Ishikawa (cell line): ENCODE measurements at regions not wholly inside any gene's neighbourhood (a gene's known extent, or its start where the extent isn't known, plus 50 kb on each side); places are given as distances from the start of the nearest gene placed in this dataset.
A peak's percentile ranks its signal among the peaks of the same experiment; 100 is the strongest.

Source experiments
- CEBPB ChIP-seq: IDR thresholded peaks from 2 replicates; pipeline ENCODE4 v1.6.1; 2012
- CREB1 ChIP-seq: IDR thresholded peaks from 2 replicates; pipeline ENCODE4 v1.6.1; 2012; ENCODE audit warnings: low read depth
- EGR1 ChIP-seq: IDR thresholded peaks from 2 replicates; pipeline ENCODE4 v1.6.1; 2012
- EP300 ChIP-seq: IDR thresholded peaks from 2 replicates; pipeline ENCODE4 v1.6.1; 2012; ENCODE audit warnings: borderline replicate concordance
- FOXM1 ChIP-seq: IDR thresholded peaks from 2 replicates; pipeline ENCODE4 v1.6.1; 2012; ENCODE audit warnings: low read depth, borderline replicate concordance
- MAX ChIP-seq: IDR thresholded peaks from 2 replicates; pipeline ENCODE4 v1.6.1; 2012
- NFIC ChIP-seq: IDR thresholded peaks from 2 replicates; pipeline ENCODE4 v1.6.1; 2012
- RAD21 ChIP-seq: IDR thresholded peaks from 2 replicates; pipeline ENCODE4 v1.6.1; 2012; ENCODE audit warnings: low read depth
- REST ChIP-seq: IDR thresholded peaks from 2 replicates; pipeline ENCODE4 v1.6.1; 2012; ENCODE audit warnings: low read depth, mild to moderate bottlenecking
- TAF1 ChIP-seq: IDR thresholded peaks from 2 replicates; pipeline ENCODE4 v1.6.1; 2012; ENCODE audit warnings: low read depth, mild to moderate bottlenecking
- TCF12 ChIP-seq: IDR thresholded peaks from 2 replicates; pipeline ENCODE4 v1.6.1; 2012; ENCODE audit warnings: low read depth
- TEAD4 ChIP-seq: IDR thresholded peaks from 2 replicates; pipeline ENCODE4 v1.6.1; 2012
- USF1 ChIP-seq: IDR thresholded peaks from 2 replicates; pipeline ENCODE4 v1.6.1; 2012
- YY1 ChIP-seq: IDR thresholded peaks from 2 replicates; pipeline ENCODE4 v1.6.1; 2012; ENCODE audit warnings: low read depth
- ZBTB7A ChIP-seq: IDR thresholded peaks from 2 replicates; pipeline ENCODE4 v1.6.1; 2012; ENCODE audit warnings: low read depth

GRCh38 chr16:35724551-35724950 is 2265.1 kb downstream of the TP53TG3F start:
- TF ChIP-seq CEBPB (no peak), YY1 (no peak), TCF12 (no peak), EP300 (no peak), ZBTB7A (no peak), REST (no peak), FOXM1 (no peak), USF1 (no peak), RAD21 (no peak), TEAD4 (no peak), EGR1 (no peak), CREB1 (no peak), TAF1 (no peak), NFIC (no peak)

- peak; percentile 63; the same call in 1 of the 2 replicates for TF ChIP-seq TCF12
- peak; percentile 29; the same call in 1 of the 2 replicates for TF ChIP-seq NFIC
- TF ChIP-seq RAD21 = no peak
- TF ChIP-seq CEBPB = no peak
These were observed 2266.5 kb downstream of the TP53TG3F start for GRCh38 chr16:35725949-35726348.

GRCh38 chr16:35730251-35730650 is 2270.8 kb downstream of the TP53TG3F start:
- no peak for TF ChIP-seq CREB1
- no peak for TF ChIP-seq TAF1
- TF ChIP-seq FOXM1 = no peak
- no peak for TF ChIP-seq ZBTB7A
- TF ChIP-seq REST = no peak
- TF ChIP-seq TEAD4 = no peak
- no peak for TF ChIP-seq USF1
- no peak for TF ChIP-seq CEBPB
- no peak for TF ChIP-seq MAX
- TF ChIP-seq RAD21 = no peak
- TF ChIP-seq EGR1 = no peak
- TF ChIP-seq NFIC = no peak
- no peak for TF ChIP-seq TCF12
- TF ChIP-seq YY1 = no peak
- TF ChIP-seq EP300 = no peak

- TF ChIP-seq REST (no peak), USF1 (no peak), RAD21 (no peak), TCF12 (no peak), FOXM1 (no peak), NFIC (no peak), MAX (no peak), YY1 (no peak), ZBTB7A (no peak)
These were observed 2272.1 kb downstream of the TP53TG3F start for GRCh38 chr16:35731341-35732040.
